ENCODE measurements at regions not wholly inside any gene's neighbourhood (a gene's known extent, or its start where the extent isn't known, plus 50 kb on each side); places are given as distances from the start of the nearest gene placed in this dataset.

- no peak for DNase-seq (ENCODE audit: low spot score)
- Histone ChIP-seq H3K4me3 (no peak overlapping the region), H3K9me3 (no peaks in the 10 kb centered on the region), H3K36me3 (no peaks in the 10 kb centered on the region), H3K4me1 (replicated peaks) (no peaks in the 10 kb centered on the region), H3K27me3 (replicated peaks; ENCODE audit: insufficient read depth) (no peaks in the 10 kb centered on the region), H3K27ac (no peak overlapping the region)
- WGBS = 97% methylated on average over 4 of the region's 4 CpGs
- TF ChIP-seq CTCF (IDR thresholded peaks at IDR 0.05) = no peak
- TF ChIP-seq POLR2AphosphoS5 (IDR thresholded peaks at IDR 0.05) = no peak
- no peak for TF ChIP-seq POLR2A (IDR thresholded peaks at IDR 0.05)
- intact Hi-C loops (cut with DNase I) = no loop called here
Observed at GRCh38 chr14:59038746-59039145, 149.7 kb upstream of the DAAM1 start.

- intact Hi-C loops (cut with DNase I) = no loop called here
- Histone ChIP-seq H3K27me3 (replicated peaks; ENCODE audit: insufficient read depth) (no peaks in the 10 kb centered on the region), H3K4me1 (replicated peaks) (no peaks in the 10 kb centered on the region), H3K36me3 (no peaks in the 10 kb centered on the region), H3K9me3 (no peaks in the 10 kb centered on the region), H3K27ac (no peak overlapping the region), H3K4me3 (no peak overlapping the region)
- WGBS = 94% methylated on average over 3 of the region's 3 CpGs
- no peak for DNase-seq (ENCODE audit: low spot score)
- no peak for TF ChIP-seq POLR2AphosphoS5 (IDR thresholded peaks at IDR 0.05)
- TF ChIP-seq CTCF (IDR thresholded peaks at IDR 0.05) = no peak
- no peak for TF ChIP-seq POLR2A (IDR thresholded peaks at IDR 0.05)
Observed at GRCh38 chr14:59041308-59041707, 147.2 kb upstream of the DAAM1 start.

- 90% methylated on average over 6 of the region's 6 CpGs for WGBS
- H3K36me3 ChIP-seq = no peaks in the 10 kb centered on the region
- TF ChIP-seq CTCF (IDR thresholded peaks at IDR 0.05) (no peak), POLR2AphosphoS5 (IDR thresholded peaks at IDR 0.05) (no peak)
- intact Hi-C loops (cut with DNase I) = no loop called here
- H3K9me3 ChIP-seq = no peaks in the 10 kb centered on the region
- no peaks in the 10 kb centered on the region for H3K4me1 ChIP-seq (replicated peaks)
- H3K27ac ChIP-seq = no peak overlapping the region
- no peaks in the 10 kb centered on the region for H3K27me3 ChIP-seq (replicated peaks; ENCODE audit: insufficient read depth)
- DNase-seq (ENCODE audit: low spot score) = no peak
- H3K4me3 ChIP-seq = no peak overlapping the region
Observed at GRCh38 chr14:59044707-59045106, 143.8 kb upstream of the DAAM1 start.

DNA sequence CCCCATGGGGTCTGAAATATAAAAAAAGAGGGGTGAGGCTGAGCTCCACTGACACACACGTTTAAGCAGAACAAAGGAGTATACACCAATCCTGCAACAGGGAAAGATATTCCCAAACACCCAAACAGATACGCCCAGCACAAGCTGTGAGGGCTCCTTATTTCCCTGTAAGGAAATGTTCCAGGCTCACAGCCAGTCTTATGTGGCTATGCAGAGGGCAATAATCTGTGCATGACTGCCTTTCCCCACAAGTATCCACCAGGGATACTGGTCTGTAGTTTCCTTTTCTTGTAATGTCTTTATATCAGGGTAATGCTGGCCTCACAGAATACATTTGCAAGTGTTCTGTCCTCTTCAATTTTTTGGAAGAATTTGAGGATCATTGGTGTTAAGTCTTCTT, 141.7 kb upstream of the DAAM1 start:
- H3K9me3 ChIP-seq = no peaks in the 10 kb centered on the region
- H3K36me3 ChIP-seq = no peaks in the 10 kb centered on the region
- DNase-seq (ENCODE audit: low spot score) = no peak
- WGBS = 68% methylated on average over 2 of the region's 2 CpGs
- H3K27ac ChIP-seq = no peak overlapping the region
- no peaks in the 10 kb centered on the region for H3K4me1 ChIP-seq (replicated peaks)
- no peak overlapping the region for H3K4me3 ChIP-seq
- TF ChIP-seq POLR2A (IDR thresholded peaks at IDR 0.05) (no peak), POLR2AphosphoS5 (IDR thresholded peaks at IDR 0.05) (no peak), CTCF (IDR thresholded peaks at IDR 0.05) (no peak)
- intact Hi-C loops (cut with DNase I) = no loop called here
- no peaks in the 10 kb centered on the region for H3K27me3 ChIP-seq (replicated peaks; ENCODE audit: insufficient read depth)

GRCh38 chr14:59055006-59055405, 133.5 kb upstream of the DAAM1 start:
- 44% methylated on average over 1 of the region's 1 CpG for WGBS
- H3K9me3 ChIP-seq = no peaks in the 10 kb centered on the region
- no peaks in the 10 kb centered on the region for H3K27me3 ChIP-seq (replicated peaks; ENCODE audit: insufficient read depth)
- no peaks in the 10 kb centered on the region for H3K36me3 ChIP-seq
- H3K4me3 ChIP-seq = no peak overlapping the region
- intact Hi-C loops (cut with DNase I) = loop anchor here (2.0 to 5.0 kb wide), 2 partner anchors 414 to 553 kb away; no protein-coding TSS in a partner anchor
- DNase-seq (ENCODE audit: low spot score) = no peak
- H3K4me1 ChIP-seq (replicated peaks) = no peaks in the 10 kb centered on the region
- H3K27ac ChIP-seq = no peak overlapping the region
- TF ChIP-seq POLR2AphosphoS5 (IDR thresholded peaks at IDR 0.05) = no peak

Measured in prostate gland (tissue), 2 donors.